Jurkat, Clone E6-1 (cell line): ENCODE measurements at regions not wholly inside any gene's neighbourhood (a gene's known extent, or its start where the extent isn't known, plus 50 kb on each side); places are given as distances from the start of the nearest gene placed in this dataset.
A peak's percentile ranks its signal among the peaks of the same experiment; 100 is the strongest.

Experiments
- DNase-seq: peaks from one replicate; pipeline ENCODE4 v3.0.0-alpha.2; 2011; ENCODE audit warnings: low read depth, low spot score
- H3K4me3 ChIP-seq: 2 replicates; pipeline ENCODE4 v1.5.1; 2011; ENCODE audit warnings: mild to moderate bottlenecking, low read length, control low read depth, moderate library complexity

DNA sequence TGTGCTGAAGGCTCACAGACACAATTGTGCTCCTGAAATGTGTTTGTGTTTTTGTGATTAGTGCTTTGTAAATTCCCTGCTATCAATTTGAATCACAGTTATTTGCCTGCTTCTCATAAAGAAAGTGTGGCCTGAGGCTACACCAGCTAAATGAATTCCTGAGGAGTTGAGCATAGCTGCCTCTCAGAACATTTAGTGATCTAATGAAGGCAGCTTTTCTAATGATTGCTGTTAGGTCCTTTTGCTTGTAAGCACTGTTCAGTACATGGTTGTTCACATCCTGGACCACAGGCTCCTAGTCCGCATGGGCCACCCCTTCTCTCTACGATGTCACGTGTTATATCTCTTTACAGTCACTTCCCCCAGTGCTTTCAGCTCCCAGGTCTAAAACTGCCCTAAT lies 238.2 kb downstream of the B3GLCT start:
- no peak overlapping the region for H3K4me3 ChIP-seq
- DNase-seq = no peak

DNA sequence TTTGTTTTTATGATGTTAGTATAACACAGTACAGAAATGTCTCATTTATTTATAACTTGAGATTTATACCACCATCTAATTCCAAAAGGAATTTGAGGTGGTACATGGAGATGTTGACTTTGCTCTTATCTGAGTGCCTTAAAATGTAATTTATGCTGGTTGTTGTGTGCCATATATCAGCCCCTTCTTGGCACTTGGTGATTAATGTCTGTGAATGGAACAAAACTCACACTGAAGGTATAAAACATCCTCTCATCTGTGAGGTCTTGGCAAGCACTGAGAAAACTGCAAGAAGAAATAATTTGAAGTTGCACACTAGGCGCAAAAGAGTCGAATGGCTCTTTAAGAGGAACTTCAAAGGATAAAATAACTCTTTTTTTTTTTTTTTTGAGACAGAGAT lies 240.4 kb downstream of the B3GLCT start:
- no peak for DNase-seq
- H3K4me3 ChIP-seq = no peak overlapping the region

GRCh38 chr13:31441800-31442510 lies 242.2 kb downstream of the B3GLCT start:
- DNase-seq = no peak
- H3K4me3 ChIP-seq = no peak overlapping the region

DNA sequence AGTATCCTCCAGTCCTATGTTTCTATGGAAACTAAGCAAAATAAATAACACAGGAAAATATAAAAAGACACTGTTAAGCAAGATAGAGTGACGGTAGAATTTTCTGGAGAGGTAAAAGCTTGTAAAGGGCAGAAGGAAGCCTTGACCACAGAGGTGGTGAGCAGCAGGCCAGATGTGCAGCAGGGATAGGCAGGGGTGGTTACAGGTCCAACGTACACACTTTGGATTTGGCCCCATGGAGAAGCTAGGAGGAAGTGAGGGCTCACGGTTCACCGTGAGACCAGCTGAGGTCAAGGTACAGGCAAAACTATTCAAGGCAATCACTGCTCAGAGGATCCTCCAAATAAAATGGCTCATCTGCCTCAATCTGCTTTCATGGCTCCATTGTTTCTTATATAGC lies 242.8 kb downstream of the B3GLCT start:
- DNase-seq = no peak
- H3K4me3 ChIP-seq = no peak overlapping the region

DNA sequence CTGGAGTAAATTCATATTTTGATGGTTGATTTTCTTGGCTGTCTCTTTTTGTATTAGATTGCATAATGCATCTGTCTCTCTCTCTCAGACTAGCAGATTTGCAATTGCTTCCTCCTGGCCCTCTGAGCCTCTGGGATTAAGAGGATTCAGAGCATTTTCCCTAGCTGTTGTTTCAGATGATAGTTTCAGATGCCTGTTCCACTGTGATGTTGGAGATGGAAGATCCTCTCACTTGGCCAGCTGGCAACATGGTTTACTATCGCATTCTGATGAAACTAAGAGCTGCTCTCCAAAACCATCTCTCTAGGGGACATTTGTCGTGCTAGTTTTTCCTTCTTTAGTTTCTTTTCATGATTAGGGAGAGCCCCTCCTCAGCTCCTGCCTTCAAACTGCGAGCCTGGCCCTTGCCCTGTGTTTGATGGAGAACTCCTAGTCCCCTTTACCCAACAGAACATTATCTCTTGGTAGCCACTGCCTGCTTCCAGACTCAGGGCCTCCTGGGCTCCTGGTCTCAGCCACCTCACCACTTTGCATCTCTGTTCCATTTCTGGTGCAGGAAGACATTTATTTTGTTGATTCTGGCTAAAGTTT lies 244.6 kb downstream of the B3GLCT start:
- no peak overlapping the region for H3K4me3 ChIP-seq
- DNase-seq = no peak

DNA sequence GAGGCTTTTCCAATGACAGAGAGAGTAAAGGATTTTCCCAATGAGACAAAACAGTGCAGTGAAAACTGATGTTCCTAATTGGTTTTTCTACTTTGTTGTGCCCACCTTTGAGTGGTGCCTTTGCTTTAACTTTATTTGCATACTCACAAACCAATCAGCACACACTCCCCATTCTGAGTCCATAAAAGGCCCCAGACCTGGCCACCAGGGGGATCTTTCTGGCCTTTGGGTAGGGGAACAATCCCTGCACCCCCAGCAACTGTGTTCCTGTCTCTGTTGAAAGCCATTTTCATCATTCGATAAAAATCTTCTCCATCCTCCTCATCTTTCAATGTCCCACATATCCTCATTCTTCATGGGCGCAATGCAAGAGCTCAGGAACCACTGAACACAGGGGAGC lies 252.8 kb downstream of the B3GLCT start:
- H3K4me3 ChIP-seq = no peak overlapping the region
- no peak for DNase-seq

- no peak for DNase-seq
- H3K4me3 ChIP-seq = no peak overlapping the region
Measured at GRCh38 chr13:31455581-31455980, 255.8 kb downstream of the B3GLCT start.

- H3K4me3 ChIP-seq = no peak overlapping the region
- no peak for DNase-seq
Measured at GRCh38 chr13:31456056-31456455, 256.3 kb downstream of the B3GLCT start.

DNA sequence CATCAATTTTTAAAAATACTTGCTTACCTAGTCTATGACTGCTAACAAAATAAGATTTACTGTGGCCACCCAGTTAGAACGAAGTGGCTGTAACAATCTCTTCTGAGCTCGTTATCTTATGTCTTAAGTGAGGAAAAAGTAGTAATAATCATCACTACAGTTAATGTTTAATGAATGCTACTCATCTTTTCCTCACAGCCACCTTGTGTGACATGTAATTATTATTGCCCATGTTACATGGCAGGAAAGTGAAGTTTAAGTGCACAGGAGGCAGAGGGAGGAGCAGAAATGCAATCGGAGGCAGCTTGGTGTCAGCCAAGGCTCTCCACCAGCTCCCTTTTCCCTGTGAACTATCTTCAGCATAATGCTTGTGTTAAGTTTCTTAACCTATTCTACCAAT lies 260.3 kb downstream of the B3GLCT start:
- no peak for DNase-seq
- H3K4me3 ChIP-seq = no peak overlapping the region

DNA sequence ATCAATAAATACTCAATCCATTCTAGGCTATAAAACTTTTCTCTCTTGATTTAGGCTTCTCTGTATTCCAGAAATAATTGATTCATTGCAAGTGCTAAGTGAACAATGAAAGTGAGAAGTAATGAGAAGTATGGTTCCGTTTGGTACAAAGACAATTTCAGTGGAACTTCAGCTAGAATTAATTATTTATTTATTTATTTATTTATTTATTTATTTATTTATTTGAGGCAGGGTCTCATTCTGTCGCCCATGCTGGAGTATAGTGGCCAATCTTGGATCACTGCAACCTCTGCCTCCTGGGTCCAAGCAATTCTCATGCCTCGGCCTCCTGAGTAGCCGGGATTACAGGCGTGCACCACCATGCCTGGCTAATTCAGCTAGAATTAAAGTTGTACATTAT lies 262.1 kb downstream of the B3GLCT start:
- no peak overlapping the region for H3K4me3 ChIP-seq
- DNase-seq = no peak

- H3K4me3 ChIP-seq = no peak overlapping the region
- DNase-seq = no peak
Measured at GRCh38 chr13:31462766-31463165, 263.0 kb downstream of the B3GLCT start.

- H3K4me3 ChIP-seq = no peak overlapping the region
- DNase-seq = no peak
Measured at GRCh38 chr13:31468114-31468902, 268.5 kb downstream of the B3GLCT start.

DNA sequence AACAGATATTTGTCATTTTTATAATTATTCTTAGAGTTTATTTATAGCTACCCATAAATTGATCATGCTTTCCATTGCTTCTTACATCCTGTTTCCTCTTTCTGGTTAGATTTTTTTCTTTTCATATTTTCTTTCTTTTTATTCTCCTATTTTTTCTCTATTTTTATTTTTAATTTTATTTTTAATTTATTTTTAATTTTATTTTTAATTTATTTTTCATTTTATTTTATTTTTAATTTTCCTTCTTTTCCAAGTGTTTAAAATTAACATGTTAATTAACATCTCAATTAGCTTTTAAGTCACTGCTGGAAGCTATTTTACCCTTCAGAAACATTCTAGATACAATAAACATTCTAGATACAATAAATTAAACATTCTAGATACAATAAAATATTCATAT lies 269.6 kb downstream of the B3GLCT start:
- no peak overlapping the region for H3K4me3 ChIP-seq
- DNase-seq = no peak

DNA sequence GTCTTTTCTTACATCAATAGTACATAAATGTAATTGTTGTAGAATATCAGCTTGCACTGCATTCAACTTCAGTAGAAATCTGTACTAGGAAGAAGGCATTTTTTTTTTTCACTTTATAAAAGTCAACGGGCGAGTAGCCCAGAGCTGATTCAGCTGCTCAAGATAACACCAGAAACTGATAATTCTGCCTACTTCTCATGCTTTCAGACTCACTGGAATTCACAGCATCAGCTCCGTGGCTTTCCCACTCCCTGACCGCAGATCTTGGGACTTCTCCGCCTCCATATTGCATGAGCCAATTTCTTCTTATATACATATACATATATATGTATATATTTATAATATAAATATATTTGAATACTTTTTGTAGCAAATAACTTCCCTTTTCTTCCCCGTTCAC lies 263.1 kb upstream of the RXFP2 start:
- DNase-seq = no peak
- H3K4me3 ChIP-seq = no peak overlapping the region

GRCh38 chr13:31476753-31477152 lies 262.6 kb upstream of the RXFP2 start:
- DNase-seq = no peak
- no peak overlapping the region for H3K4me3 ChIP-seq

- DNase-seq = no peak
- no peak overlapping the region for H3K4me3 ChIP-seq
Measured at GRCh38 chr13:31477961-31478360, 261.4 kb upstream of the RXFP2 start.

- DNase-seq = no peak
- no peak overlapping the region for H3K4me3 ChIP-seq
Measured at GRCh38 chr13:31485183-31485582, 254.1 kb upstream of the RXFP2 start.

- H3K4me3 ChIP-seq = no peak overlapping the region
- DNase-seq = no peak
Measured at GRCh38 chr13:31485651-31486051, 253.7 kb upstream of the RXFP2 start.

DNA sequence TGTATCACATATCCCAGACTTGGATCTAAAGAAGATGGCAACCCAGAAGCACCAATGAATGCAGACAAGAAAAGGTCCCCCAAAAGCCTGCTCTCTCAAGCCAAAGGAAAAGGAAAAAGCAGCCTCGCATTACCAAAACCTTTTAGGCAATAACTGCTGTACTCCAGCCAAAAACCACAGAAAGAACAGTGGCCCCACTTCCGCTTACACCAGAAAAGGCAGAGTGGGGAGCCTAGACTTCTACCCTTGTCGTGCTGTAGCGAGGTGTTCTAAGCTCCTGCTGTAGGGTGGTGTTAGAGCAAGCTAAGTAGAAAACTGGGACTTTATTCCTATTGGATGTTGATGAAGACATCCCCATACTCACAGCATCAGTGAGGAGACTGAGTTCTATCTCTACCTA lies 244.0 kb upstream of the RXFP2 start:
- no peak overlapping the region for H3K4me3 ChIP-seq
- DNase-seq = peak; percentile 17

- no peak for DNase-seq
- H3K4me3 ChIP-seq = no peak overlapping the region
Measured at GRCh38 chr13:31499274-31499673, 240.1 kb upstream of the RXFP2 start.
